ENCODE measurements at regions not wholly inside any gene's neighbourhood (a gene's known extent, or its start where the extent isn't known, plus 50 kb on each side); places are given as distances from the start of the nearest gene placed in this dataset.
A peak's percentile ranks its signal among the peaks of the same experiment; 100 is the strongest.
"Not testable (repeated sequence)": the region's sequence is repeated elsewhere in the genome, so short reads cannot be mapped to it uniquely, and the experiment has no call there.

DNA sequence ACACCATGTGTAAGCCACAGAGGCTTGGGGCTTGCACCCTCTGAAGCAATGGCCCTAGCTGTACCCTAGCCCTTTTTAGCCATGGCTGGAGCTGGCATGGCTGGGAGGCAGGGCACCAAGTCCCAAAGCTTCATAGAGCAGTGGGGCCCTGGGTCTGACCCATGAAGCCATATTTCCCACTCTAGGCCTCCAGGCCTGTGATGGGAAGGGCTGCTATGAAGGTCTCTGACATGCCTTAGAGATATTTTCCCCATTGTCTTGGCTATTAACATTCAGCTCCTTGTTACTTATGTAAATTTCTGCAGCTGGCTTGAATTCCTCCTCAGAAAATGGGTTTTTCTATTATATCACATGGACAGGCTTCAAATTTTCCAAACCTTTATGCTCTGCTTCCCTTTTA is 68.8 kb upstream of the PPP1R12A start:
- H3K36me3 ChIP-seq (replicated peaks; ENCODE audit: control insufficient read depth, insufficient read depth, low read length); DNase-seq; H3K4me3 ChIP-seq (ENCODE audit: insufficient read depth, low read depth, low read length); H3K27me3 ChIP-seq (ENCODE audit: control insufficient read depth, insufficient read depth, low read length): not testable (repeated sequence)

DNA sequence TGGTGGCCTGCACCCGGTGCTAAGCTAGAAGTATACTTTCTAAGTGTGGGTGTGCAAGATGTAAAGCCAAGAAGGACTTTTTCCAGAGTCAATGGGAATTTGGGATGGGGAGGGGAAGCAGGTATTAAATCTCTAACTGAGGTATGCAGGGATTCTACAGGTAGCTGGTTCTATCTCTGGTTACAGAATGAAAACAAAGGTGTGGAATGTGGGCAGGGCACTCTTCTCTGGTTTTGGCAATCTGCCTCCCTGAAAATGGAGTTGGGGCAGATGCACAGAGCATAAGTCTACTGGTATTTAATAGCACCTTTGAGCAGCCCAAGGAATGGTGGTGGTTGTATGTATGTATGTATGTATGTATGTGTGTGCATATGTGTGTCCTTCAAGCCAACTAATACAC is 66.7 kb upstream of the PPP1R12A start:
- no peaks in the 10 kb centered on the region for H3K36me3 ChIP-seq (replicated peaks; ENCODE audit: control insufficient read depth, insufficient read depth, low read length)
- peak; percentile 39 for DNase-seq
- no peaks in the 10 kb centered on the region for H3K27me3 ChIP-seq (ENCODE audit: control insufficient read depth, insufficient read depth, low read length)
- no peak overlapping the region for H3K4me3 ChIP-seq (ENCODE audit: insufficient read depth, low read depth, low read length)

- H3K27me3 ChIP-seq (ENCODE audit: control insufficient read depth, insufficient read depth, low read length): no peaks in the 10 kb centered on the region
- DNase-seq: no peak
- H3K4me3 ChIP-seq (ENCODE audit: insufficient read depth, low read depth, low read length): no peak overlapping the region
- no peaks in the 10 kb centered on the region for H3K36me3 ChIP-seq (replicated peaks; ENCODE audit: control insufficient read depth, insufficient read depth, low read length)
These were observed 65.9 kb upstream of the PPP1R12A start for GRCh38 chr12:80000831-80001230.

GRCh38 chr12:79998554-79998953 is 63.7 kb upstream of the PPP1R12A start:
- DNase-seq: no peak
- H3K4me3 ChIP-seq (ENCODE audit: insufficient read depth, low read depth, low read length): no peak overlapping the region
- H3K27me3 ChIP-seq (ENCODE audit: control insufficient read depth, insufficient read depth, low read length): no peaks in the 10 kb centered on the region
- H3K36me3 ChIP-seq (replicated peaks; ENCODE audit: control insufficient read depth, insufficient read depth, low read length): no peaks in the 10 kb centered on the region

DNA sequence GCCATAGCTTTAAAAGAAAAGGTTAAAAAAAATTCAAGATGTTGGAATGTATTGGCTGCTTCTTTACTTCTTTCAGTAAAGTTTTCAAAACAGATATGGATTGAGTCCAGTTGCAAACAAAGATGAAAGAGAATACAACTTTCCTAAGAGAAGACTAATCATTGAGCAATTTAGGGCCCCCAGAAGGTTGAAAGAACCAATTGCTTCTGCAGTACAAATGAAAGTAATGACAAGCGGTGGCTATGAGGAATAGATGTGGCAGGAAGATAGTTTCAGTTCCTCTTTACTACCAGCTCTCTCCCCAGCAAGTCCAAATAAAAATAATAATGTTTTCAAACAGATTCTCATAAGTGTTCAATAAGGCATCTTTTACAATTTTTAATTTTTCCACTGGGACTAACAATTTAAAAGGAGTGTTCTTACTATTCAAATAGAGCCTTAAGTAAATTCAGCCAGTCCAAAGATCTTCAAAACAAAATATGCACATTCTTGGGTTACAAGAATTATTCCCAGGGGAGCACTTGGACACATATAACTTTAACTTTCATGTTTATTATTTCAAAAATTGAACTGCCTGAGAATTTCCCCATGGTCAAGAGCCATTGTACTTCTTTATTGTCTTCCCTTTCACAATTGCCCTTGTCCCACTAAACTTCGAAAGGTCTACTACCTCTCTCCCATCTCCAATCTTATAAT is 62.3 kb upstream of the PPP1R12A start:
- no peak for DNase-seq
- Histone ChIP-seq H3K4me3 (ENCODE audit: insufficient read depth, low read depth, low read length) (no peak overlapping the region), H3K36me3 (replicated peaks; ENCODE audit: control insufficient read depth, insufficient read depth, low read length) (no peaks in the 10 kb centered on the region), H3K27me3 (ENCODE audit: control insufficient read depth, insufficient read depth, low read length) (no peaks in the 10 kb centered on the region)

DNA sequence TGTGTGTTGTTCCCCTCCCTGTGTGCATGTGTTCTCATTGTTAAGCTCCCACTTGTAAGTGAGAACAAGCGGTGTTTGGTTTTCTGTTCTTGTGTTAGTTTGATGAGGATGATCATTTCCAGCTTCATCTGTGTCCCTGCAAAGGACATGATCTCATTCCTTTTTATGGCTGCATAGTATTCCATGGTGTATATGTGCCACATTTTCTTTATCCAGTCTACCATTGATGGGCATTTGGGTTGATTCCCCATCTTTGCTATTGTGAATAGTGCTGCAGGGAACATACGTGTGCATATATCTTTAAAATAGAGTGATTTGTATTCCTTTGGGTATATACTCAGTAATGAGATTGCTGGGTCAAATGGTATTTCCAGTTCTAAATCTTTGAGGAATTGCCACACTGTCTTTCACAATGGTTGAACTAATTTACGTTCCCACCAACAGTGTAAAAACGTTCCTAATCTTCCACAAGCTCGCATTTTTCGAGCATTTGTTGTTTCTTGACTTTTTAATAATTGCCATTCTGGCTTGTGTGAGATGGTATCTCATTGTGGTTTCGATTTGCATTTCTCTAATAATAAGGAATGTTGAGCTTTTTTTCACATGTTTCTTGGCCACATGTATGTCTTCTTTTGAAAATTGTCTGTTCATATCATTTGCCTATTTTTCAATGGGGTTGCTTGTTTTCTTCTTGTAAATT is 60.6 kb upstream of the PPP1R12A start:
- not testable (repeated sequence) for H3K4me3 ChIP-seq (ENCODE audit: insufficient read depth, low read depth, low read length); DNase-seq; H3K36me3 ChIP-seq (replicated peaks; ENCODE audit: control insufficient read depth, insufficient read depth, low read length); H3K27me3 ChIP-seq (ENCODE audit: control insufficient read depth, insufficient read depth, low read length)

- Histone ChIP-seq H3K4me3 (ENCODE audit: insufficient read depth, low read depth, low read length) (no peak overlapping the region), H3K27me3 (ENCODE audit: control insufficient read depth, insufficient read depth, low read length) (no peaks in the 10 kb centered on the region), H3K36me3 (replicated peaks; ENCODE audit: control insufficient read depth, insufficient read depth, low read length) (no peaks in the 10 kb centered on the region)
- no peak for DNase-seq
These were observed 58.4 kb upstream of the PPP1R12A start for GRCh38 chr12:79993106-79993862.

- no peak overlapping the region for H3K4me3 ChIP-seq (ENCODE audit: insufficient read depth, low read depth, low read length)
- H3K27me3 ChIP-seq (ENCODE audit: control insufficient read depth, insufficient read depth, low read length): no peaks in the 10 kb centered on the region
- H3K36me3 ChIP-seq (replicated peaks; ENCODE audit: control insufficient read depth, insufficient read depth, low read length): no peaks in the 10 kb centered on the region
- no peak for DNase-seq
These were observed 56.7 kb upstream of the PPP1R12A start for GRCh38 chr12:79991586-79991985.

DNA sequence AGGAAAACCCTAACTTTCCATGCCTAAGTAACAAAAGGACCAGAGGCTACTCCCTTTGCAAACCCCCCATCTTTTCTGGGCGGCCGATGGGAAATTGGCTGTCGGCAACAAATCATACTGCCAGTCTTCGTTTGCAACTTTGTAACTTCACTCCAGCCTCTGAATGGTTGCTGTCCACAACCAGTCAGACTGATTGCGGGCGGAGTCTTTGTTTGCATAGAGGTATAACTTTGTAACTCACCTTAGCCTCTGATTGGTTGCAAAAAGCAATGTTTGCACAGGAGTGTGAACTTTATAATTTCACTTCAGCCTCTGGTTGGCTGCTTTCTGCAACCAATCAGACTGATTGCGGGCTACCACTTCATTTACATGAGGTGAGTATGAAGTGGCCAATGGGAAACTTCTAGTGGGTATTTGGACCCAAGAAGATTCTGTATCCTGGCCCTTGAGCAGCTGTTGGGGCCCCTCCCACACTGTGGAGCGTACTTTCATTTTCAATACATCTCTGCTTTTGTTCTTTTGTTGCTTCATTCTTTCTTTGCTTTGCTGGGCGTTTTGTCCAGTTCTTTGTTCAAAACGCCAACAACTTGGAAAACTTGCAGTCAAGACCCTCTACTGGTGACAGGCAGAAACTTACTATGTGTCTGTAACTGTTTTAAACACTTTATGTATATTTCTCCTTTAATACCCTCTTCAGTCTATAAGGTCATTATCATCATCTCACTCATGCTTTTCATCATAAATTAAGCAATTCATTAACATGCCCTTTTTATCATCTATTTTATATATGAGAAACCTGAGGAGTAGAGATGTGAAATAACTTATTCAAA is 55.8 kb upstream of the PPP1R12A start:
- not testable (repeated sequence) for H3K4me3 ChIP-seq (ENCODE audit: insufficient read depth, low read depth, low read length); DNase-seq; H3K36me3 ChIP-seq (replicated peaks; ENCODE audit: control insufficient read depth, insufficient read depth, low read length); H3K27me3 ChIP-seq (ENCODE audit: control insufficient read depth, insufficient read depth, low read length)

GRCh38 chr12:79988368-79988767 is 53.5 kb upstream of the PPP1R12A start:
- Histone ChIP-seq H3K36me3 (replicated peaks; ENCODE audit: control insufficient read depth, insufficient read depth, low read length) (no peaks in the 10 kb centered on the region), H3K27me3 (ENCODE audit: control insufficient read depth, insufficient read depth, low read length) (no peaks in the 10 kb centered on the region), H3K4me3 (ENCODE audit: insufficient read depth, low read depth, low read length) (no peak overlapping the region)
- DNase-seq: no peak

- Histone ChIP-seq H3K4me3 (ENCODE audit: insufficient read depth, low read depth, low read length) (no peak overlapping the region), H3K27me3 (ENCODE audit: control insufficient read depth, insufficient read depth, low read length) (no peaks in the 10 kb centered on the region), H3K36me3 (replicated peaks; ENCODE audit: control insufficient read depth, insufficient read depth, low read length) (no peaks in the 10 kb centered on the region)
- no peak for DNase-seq
These were observed 52.8 kb upstream of the PPP1R12A start for GRCh38 chr12:79987731-79988130.

Measured in H7 (cell line).